NCI-H128 (cell line): ENCODE measurements at regions not wholly inside any gene's neighbourhood (a gene's known extent, or its start where the extent isn't known, plus 50 kb on each side); places are given as distances from the start of the nearest gene placed in this dataset.

Experiments used
- DNase-seq: peaks from one replicate; lab custom pipeline; 2025; ENCODE audit not compliant: unreplicated experiment; lab: John Stamatoyannopoulos, UW

DNA sequence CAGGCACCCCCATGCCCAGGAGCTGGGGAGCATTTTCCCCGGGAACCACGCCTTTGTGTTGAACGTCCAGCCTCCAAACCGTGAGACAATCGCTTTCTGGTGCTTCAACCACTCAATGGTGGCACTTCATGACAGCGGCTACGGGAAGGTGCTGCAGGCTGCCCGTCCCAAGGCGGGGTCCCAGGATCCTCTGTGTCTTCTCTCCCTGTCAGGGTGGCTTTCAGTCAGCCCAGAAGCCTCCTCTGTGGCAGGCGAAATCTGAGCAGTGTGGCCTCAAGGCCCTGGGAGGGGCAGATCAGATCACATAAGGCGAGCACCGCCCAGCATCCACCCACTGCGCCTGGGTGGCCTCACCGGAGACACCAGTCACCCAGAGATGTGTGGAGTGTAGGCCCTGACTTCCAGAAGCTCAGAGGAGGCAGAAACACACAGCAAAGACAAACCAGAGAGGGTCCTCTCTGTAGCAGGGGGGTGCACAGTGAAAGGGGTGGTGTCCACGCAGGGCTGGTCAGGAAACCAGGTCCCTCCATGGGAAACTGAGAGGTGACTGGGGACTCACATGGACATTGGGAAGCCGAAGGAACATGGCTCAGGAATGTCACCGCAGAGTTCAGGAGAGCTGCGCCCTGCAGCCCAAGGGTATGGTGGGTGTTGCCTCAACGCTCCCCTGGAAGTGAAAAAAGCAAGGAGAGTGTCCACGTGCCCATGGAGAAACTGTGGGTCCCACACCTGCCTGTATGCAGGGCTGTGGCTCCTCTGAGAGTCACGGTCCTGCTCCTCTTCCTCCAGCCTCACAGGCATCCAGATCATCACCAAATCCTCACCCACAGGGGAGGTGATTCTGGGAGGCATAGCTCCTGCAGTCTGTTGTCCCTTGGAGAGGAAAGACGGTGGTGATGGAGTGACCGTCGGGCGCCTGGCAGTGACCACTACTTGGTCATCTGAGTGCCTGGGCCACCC, 1420.7 kb downstream of the TBC1D22A start:
- no peak for DNase-seq

GRCh38 chr22:48182031-48182430, 1419.6 kb downstream of the TBC1D22A start:
- no peak for DNase-seq

DNA sequence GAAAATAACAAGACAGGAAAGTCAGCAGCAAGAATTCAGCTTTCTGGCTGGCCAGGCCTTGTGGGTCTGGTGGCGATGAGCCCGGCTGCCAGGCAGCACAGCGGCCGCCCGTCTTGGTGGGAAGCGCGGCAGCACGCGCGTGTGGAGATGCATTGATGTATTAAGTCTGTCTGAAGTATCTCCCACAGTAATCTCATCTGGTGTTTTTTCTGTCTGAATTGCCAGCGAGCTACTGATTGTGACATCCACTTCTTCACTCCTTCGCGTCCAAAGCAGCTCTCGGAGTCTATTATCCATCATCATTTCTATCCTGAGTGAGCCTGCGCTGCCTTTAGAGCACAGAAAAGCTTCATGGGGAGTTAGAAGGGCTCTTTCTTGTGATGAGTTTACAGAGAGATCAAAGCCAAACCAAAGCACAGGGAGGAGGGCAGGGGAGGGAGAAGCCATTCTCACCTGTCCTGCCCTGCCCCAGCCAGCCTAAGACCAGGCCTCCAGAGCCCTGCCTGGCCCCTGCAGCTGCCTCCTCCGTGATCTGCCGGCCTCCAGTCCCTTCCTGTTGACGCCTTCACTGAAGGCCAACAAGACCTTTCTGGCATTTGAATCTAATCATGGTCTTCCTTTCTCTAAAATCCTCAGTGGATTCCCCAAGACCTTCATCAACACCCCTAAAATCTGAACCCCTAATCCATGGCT, 1419.0 kb downstream of the TBC1D22A start:
- no peak for DNase-seq

GRCh38 chr22:48180631-48181030, 1418.2 kb downstream of the TBC1D22A start:
- DNase-seq: no peak

- DNase-seq: no peak
Measured at GRCh38 chr22:48179571-48180546, 1417.4 kb downstream of the TBC1D22A start.

GRCh38 chr22:48178536-48178935, 1416.1 kb downstream of the TBC1D22A start:
- DNase-seq: no peak

DNA sequence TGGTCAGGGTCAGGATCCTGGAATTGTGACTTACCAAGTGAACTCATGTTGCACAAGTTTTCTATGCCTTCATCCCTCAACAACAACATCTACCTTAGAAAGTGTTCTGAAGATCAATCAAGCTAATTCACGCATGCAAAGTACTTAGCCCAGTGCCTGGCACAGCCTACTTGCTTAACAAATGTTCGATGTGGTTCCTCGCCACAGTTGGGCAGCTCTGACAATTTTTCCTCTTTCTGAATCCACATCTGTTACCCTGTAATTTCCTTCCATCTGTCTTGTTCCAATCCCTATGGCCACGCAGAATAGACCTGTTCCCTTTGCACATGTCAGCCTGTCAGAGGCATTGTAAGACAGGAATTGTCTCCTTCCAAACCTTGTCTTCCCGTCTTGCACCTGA, 1415.2 kb downstream of the TBC1D22A start:
- no peak for DNase-seq

DNA sequence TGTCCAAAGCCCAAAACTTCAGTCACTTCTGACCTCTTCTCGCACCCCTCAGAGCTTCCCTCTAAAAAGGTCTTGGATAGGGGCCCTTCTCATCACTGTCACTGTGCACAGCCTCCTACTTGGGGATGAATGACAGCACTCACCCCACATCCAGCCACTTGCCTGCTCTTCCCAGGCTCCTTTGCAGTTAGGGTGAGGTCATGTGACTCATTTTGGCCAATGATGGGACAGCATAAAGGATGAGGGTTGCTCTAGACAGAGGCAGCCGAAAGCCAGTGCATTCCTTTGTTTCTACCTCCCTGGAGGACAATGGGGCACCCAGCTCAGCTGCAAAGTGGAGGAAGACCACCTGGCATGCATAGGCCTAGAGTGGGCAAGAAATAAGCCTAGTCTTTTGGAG, 1413.3 kb downstream of the TBC1D22A start:
- no peak for DNase-seq

DNA sequence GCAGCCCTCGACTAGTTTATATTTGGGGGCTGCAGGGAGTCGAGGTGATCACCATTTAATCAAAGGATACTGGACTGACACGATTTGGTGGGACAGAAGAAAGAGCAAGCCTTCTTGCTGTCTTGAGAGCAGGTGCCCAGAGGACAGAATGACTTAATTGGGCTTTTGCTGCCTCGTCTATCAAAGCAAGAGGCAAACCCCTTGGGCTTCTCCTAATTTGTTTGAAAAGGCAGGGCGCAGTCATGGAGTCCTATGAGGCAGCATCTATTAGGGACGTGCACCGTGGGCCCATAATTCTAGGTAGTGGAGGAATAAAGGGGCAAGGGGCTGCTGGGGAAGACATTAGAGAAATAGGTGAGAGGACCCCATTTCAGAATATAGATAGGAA, 1411.3 kb downstream of the TBC1D22A start:
- no peak for DNase-seq

- DNase-seq: no peak
Measured at GRCh38 chr22:48173061-48173772, 1410.8 kb downstream of the TBC1D22A start.

DNA sequence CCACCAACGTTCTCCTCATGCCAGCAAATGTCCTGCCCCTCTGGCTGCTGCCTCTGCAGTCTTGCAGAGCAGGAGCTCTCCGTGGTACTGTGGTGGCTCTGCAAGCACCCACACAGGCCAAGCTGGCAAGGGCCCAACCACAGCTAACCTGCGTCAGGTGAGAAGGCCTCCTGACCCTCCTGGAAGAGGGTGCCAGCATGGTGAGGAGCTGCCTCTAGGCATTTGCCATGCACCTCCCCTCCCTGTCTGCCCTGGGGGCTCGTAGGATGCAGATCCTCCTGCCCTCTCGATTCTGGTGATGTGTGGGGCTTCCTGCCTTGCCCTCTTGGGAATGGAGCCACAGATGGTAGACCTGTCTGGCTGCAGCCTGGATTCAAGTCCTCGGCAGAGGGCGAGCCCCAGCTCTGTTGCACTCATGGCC, 1408.8 kb downstream of the TBC1D22A start:
- DNase-seq: no peak

DNA sequence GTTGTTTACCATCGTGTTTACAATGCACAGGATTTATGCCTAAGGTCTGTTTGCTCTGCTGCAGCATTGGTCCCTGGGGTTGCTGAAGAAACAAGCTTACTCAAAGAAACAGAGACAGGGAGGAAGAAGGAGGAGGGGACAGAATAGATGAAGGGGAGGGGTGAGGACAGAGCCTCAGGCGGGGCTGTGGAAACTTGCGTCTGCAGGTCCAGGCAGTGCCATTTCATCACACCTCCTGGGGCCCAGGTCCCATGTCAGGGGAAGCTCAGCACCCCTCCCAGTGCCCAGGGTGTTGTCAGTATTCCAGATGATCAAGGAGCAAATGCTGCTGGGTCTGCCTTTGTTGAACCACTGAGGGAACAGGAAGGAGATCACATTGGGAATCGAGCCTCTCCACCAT, 1406.8 kb downstream of the TBC1D22A start:
- DNase-seq: no peak

- no peak for DNase-seq
Measured at GRCh38 chr22:48167238-48167637, 1404.8 kb downstream of the TBC1D22A start.

- no peak for DNase-seq
Measured at GRCh38 chr22:48161298-48161697, 1398.8 kb downstream of the TBC1D22A start.

DNA sequence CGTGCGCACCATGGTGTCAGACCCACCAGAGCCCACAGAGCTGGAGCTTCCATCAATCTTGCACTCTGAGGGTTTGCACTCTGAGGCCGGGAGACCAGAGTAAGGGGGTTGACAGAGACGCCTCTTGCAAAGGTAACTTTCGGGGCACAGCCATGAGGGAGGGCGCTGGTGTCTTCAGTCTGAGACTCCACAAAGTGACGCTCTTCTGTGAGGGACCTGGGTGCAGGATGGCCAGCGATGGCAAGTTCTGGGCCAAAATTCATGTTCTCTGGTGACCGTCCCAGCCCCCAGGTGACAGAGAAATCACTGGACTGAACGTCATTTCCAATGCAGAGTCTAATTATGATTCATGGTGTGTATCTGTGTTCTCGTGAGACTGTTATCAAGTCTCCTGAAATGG, 1395.2 kb downstream of the TBC1D22A start:
- no peak for DNase-seq

- no peak for DNase-seq
Measured at GRCh38 chr22:48156603-48157355, 1394.3 kb downstream of the TBC1D22A start.

DNA sequence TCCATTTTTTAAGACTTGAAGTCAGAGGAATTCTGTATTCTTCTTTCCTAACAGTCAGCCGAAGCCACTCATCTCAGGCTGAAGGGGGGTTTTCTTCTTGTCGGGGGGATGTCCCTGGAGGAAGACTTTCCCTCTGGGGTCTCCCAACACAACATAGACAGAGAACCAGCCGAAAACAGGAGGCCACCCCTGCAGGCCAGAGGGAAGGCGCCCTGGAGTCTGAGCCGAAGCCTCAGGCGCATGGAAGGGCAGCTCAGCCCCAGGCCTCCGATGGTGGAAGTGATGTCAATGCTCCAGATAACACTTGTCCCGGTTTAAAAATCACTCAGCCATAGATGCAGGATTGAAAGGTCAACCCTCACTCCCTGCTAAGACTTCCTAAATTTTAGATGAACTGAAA, 1393.0 kb downstream of the TBC1D22A start:
- no peak for DNase-seq

DNA sequence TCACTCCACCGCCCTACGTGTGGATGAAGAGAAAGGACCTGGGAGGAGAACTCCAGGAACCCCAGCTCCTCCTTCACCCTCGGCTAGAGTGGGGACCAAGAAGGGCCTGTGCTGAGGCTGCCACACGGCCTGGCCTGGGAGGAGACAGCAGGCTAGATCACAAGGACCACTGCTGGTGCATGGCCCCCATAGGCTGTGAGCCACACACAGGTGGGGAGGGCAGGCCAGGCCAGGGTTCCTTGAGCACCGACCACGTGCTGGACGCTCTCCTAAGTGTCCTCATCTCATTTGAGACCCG, 1392.4 kb downstream of the TBC1D22A start:
- no peak for DNase-seq

DNA sequence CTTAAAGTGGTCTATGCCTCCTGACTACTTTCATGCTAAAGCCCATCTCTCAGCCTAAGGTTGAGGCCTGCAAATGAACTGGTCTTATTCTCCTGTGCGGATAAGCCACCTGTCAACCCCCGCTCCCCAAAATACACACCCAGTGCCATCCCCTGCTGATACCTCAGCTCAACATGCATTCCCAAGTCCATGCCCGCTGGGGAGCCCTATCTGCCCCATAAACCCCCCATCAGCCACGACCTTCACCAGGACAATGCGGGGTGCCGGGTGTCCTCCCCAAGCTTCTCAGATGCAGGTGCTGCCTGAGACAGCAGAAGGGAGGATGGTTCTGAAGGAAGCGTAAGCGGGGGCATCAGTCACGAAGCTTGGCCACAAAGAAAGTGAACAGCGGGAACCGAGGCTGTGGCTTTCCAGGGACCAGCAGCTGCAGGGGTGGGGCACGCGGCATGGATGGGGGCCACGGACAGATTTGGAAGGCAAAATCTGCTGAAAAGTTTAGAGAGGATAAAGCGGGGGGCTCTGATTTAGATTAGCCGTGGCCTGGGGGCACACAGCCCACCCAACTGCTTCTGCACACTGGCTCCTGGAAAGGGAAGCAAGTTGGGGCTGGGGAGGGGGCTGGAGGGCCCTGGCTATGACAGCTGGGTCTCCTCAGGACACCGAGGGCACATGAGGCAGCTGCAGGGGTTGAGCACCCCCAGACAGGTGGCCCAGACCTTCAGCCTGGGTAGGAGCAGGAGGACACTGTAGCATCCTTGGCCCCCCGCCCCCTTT, 1391.9 kb downstream of the TBC1D22A start:
- DNase-seq: no peak
